Activated CD4-positive, CD25-positive, alpha-beta regulatory T cell treated with anti-CD3 and anti-CD28 coated beads, Interleukin-2, amount 50 U/mL, for 24 hours (primary cell): ENCODE measurements at regions not wholly inside any gene's neighbourhood (a gene's known extent, or its start where the extent isn't known, plus 50 kb on each side); places are given as distances from the start of the nearest gene placed in this dataset.
"Not testable (repeated sequence)": the region's sequence is repeated elsewhere in the genome, so short reads cannot be mapped to it uniquely, and the experiment has no call there.

Experiments
- ATAC-seq, 2 donors: fragments of 150-1000 bp; cut with Tn5 transposase; one replicate each; pipeline ENCODE4 v1.10.0; 2021; ENCODE audit warnings: mild to moderate bottlenecking in 1 of 2, moderate library complexity in 1 of 2

- ATAC-seq = no peak
Observed at GRCh38 chr10:15428681-15429080, 57.6 kb upstream of the FAM171A1 start.

DNA sequence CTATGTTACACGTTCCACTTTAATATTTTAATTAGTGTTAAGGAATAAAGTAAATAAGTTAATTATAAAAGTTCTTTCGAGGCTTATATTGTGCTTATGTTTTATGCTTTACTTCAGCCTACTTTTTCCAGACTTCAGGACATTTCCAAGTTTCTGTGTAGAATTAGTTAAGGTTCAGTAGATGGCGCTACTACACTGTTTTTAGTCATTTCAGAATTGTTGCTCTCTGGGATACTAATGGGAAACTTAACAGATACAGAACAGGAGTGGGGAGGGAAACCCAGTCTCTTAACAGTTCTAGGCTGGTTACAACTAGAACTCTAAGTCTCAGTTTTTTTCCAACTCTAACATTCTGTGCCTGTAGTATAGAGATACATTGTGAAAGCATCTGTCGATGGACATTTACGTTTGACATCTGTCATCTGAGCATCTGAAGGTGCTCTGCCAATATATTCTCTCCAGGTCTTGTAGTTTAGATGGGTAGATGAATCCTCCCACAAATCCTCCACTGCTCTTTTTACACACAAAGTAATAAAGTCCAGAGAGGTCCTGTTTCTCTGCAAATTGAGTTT lies 56.8 kb upstream of the FAM171A1 start:
- no peak for ATAC-seq

DNA sequence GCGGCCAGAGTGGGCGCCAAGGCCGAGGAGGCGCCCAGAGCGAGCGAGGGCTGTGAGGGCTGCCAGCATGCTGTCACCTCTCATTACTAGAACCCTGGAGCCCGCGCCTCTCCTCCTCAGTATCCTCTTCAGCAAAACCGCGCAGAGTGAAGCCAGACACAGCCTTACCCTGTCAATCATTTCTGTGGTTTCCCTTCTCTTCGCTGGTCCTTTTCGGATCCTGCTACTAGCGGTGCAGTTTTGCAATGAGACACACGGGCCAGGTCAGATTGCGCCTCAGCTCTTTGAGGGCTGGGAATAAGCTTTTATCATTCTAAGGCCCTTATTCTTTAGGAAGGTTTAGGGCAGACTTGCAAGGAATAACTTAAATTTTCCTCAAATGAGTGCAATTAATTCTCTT lies 55.5 kb upstream of the FAM171A1 start:
- ATAC-seq = no peak

- ATAC-seq = no peak
Observed at GRCh38 chr10:15426115-15426514, 55.0 kb upstream of the FAM171A1 start.

GRCh38 chr10:15421875-15422274 lies 50.8 kb upstream of the FAM171A1 start:
- ATAC-seq = not testable (repeated sequence)
